ENCODE measurements at regions not wholly inside any gene's neighbourhood (a gene's known extent, or its start where the extent isn't known, plus 50 kb on each side); places are given as distances from the start of the nearest gene placed in this dataset.

DNA sequence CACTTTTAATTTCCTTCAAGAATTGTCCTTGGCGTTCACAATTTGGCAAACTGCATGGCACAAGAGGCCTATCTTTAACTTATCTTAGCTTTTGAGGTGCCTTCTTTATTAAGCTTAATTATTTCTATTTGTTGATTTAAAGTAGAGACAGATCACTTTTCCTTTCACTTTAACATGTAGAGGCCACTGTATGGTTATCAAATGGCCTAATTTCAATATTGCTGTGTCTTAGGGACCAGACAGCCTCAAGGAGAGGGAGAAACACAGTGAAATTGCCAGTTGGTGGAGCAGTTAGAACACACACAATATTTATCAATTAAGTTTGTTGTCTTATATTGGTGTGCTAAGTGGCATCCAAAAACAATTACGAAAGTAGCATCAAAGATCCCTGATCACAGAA, 1013.9 kb downstream of the KCNT2 start:
- DNase-seq (ENCODE audit: low read depth) = no peak
- TF ChIP-seq, protein P1, sequence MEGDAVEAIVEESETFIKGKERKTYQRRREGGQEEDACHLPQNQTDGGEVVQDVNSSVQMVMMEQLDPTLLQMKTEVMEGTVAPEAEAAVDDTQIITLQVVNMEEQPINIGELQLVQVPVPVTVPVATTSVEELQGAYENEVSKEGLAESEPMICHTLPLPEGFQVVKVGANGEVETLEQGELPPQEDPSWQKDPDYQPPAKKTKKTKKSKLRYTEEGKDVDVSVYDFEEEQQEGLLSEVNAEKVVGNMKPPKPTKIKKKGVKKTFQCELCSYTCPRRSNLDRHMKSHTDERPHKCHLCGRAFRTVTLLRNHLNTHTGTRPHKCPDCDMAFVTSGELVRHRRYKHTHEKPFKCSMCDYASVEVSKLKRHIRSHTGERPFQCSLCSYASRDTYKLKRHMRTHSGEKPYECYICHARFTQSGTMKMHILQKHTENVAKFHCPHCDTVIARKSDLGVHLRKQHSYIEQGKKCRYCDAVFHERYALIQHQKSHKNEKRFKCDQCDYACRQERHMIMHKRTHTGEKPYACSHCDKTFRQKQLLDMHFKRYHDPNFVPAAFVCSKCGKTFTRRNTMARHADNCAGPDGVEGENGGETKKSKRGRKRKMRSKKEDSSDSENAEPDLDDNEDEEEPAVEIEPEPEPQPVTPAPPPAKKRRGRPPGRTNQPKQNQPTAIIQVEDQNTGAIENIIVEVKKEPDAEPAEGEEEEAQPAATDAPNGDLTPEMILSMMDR (IDR thresholded peaks at IDR 0.05; ENCODE audit: low read length, missing control alignments) = no peak
- H3K4me3 ChIP-seq (replicated peaks; ENCODE audit: low read depth, low read length) = no peak overlapping the region

DNA sequence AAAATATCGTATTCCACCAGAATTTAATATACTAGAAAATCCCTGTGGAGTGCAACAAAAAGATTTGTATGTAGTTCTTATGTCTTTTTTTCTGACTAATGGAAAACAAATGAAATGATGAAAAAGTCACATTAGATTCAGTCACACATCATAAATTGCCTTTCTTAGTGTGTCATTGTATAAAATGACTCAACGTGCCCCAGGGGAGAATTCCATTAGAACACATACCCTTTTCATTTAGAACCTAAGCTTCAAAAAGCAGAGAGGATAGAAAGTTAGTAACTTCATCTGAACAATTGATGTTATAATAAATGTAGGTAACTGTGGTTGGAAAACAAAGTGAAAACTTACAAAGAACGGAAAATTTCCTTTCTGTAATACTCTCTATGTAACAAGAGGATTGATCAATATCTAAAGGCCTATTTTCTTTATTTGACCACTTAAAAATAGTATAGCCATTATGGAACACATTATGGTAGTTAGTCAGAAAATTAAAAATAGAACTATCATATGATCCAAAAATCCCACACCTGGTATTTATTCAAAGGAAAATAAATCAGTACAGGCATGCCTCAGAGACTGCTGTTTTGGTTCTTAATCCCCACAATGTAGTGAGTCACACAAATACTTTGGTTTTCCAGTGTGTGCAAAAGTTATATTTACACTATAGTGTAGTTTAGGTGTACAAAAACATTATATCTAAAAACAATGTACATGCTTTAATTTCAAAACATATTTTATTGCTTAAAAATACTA, 1016.1 kb downstream of the KCNT2 start:
- DNase-seq (ENCODE audit: low read depth) = no peak
- no peak overlapping the region for H3K4me3 ChIP-seq (replicated peaks; ENCODE audit: low read depth, low read length)
- TF ChIP-seq, protein P1 (IDR thresholded peaks at IDR 0.05; ENCODE audit: low read length, missing control alignments) = no peak

DNA sequence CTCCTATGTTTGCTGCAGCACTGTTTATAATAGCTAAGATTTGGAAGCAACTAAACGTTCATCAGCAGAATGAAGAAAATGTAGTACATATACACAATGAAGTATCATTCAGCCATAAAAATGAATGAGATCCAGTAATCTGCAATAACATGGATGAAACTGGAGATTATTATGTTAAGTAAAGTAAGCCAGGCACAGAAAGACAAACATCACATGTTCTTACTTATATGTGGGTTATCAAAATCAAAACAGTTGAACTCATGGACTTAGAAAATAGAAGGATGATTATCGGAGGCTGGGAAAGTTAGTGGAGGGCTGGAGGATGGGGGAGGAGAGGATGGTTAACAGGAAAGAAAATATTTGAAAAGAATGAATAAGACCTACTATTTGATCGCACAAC, 1017.6 kb downstream of the KCNT2 start:
- H3K4me3 ChIP-seq (replicated peaks; ENCODE audit: low read depth, low read length) = no peak overlapping the region
- DNase-seq (ENCODE audit: low read depth) = no peak
- TF ChIP-seq, protein P1 (IDR thresholded peaks at IDR 0.05; ENCODE audit: low read length, missing control alignments) = no peak

DNA sequence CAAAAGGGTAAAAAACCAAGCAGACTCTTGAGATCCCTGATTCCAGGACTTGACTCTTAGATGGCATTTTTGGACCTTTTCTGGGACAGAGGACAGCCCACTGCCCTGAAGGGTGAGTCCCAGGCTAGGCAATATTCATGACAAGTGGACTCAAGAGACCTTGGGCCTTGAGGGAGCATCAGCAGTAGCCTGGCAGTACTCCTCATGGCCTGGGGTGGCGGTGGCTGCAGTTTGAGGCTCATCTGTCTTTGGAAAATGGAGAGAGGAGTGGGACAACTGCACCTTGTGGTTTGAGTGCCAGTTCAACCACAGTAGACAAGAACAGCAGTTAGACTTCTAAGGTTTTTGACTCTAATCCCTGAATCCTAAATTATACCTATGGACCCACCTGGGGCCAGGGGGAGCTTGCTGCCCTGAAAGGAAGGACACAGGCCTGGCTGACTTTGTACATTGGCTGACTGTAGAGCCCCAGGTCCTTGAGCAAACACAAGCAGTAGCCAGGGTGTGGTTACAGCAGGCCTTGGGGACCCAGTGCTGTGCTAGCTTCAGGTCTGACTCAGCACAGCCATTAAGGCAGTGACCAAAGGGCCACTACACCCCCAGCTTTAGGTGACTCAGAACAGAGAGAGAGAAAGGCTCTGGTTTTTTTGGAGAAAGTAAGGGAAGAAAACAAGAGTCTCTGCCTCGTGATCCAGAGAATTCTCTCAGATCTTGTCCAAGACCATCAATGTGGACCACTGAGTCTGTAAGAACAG, 1023.2 kb downstream of the KCNT2 start:
- no peak for DNase-seq (ENCODE audit: low read depth)
- H3K4me3 ChIP-seq (replicated peaks; ENCODE audit: low read depth, low read length) = no peak overlapping the region
- TF ChIP-seq, protein P1 (IDR thresholded peaks at IDR 0.05; ENCODE audit: low read length, missing control alignments) = no peak

DNA sequence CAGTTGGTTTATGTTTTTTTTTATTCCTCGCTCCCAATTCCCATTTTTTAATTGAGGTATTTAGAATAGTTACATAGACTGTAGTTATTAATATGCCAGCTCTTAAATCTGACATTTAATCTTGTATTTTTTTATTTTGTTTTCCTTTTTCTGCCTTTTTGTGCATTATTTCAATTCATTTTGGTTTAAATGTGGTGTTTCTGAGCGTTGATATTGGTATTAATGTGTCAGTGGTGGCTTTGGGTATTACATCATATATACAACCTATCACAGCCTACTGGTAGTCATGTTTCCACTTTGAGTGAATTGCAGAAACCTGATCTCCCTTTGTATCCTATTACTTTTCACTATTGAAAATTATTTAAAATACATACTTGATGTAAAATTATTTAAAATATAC, 1027.3 kb downstream of the KCNT2 start:
- TF ChIP-seq, protein P1 (IDR thresholded peaks at IDR 0.05; ENCODE audit: low read length, missing control alignments) = no peak
- DNase-seq (ENCODE audit: low read depth) = no peak
- H3K4me3 ChIP-seq (replicated peaks; ENCODE audit: low read depth, low read length) = no peak overlapping the region

DNA sequence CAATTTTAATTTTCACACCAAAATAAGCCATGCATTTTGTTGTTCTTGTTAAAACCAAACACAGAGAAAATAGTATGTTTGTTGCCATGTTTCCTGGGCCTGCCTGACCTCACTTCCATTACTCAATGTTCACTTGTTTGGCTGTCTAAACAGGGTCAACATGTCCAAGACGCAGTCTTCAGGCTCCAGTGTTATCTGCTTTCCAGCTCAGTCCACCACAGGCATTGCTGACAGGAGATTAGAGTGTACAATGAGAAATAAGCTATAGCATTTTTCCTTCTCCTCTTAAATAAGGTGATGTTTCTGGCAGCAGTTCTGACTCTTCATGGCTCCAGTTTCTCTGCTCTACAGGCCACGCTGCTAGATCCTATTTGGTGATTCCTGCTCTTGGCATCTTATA, 1030.5 kb downstream of the KCNT2 start:
- H3K4me3 ChIP-seq (replicated peaks; ENCODE audit: low read depth, low read length) = no peak overlapping the region
- TF ChIP-seq, protein P1 (IDR thresholded peaks at IDR 0.05; ENCODE audit: low read length, missing control alignments) = no peak
- DNase-seq (ENCODE audit: low read depth) = no peak
